Mononuclear cell (primary cell): ENCODE measurements at regions not wholly inside any gene's neighbourhood (a gene's known extent, or its start where the extent isn't known, plus 50 kb on each side); places are given as distances from the start of the nearest gene placed in this dataset.

Experiments
- H3K27me3 ChIP-seq: 2 replicates; pipeline ENCODE4 v1.6.0; 2011; ENCODE audit warnings: low read length, control low read depth; ENCODE audit not compliant: insufficient read depth
- H3K4me1 ChIP-seq: 2 replicates; pipeline ENCODE4 v1.5.1; 2011; ENCODE audit warnings: mild to moderate bottlenecking, low read length, control low read depth; ENCODE audit not compliant: insufficient read depth
- H3K4me3 ChIP-seq: 2 replicates; pipeline ENCODE4 v1.5.1; 2011; ENCODE audit warnings: mild to moderate bottlenecking, low read length, moderate library complexity
- H3K9me3 ChIP-seq: 2 replicates; pipeline ENCODE4 v1.5.1; 2011; ENCODE audit warnings: low read depth, mild to moderate bottlenecking, control low read depth, low read length

GRCh38 chr6:145283856-145284255 is 451.5 kb downstream of the EPM2A start:
- Histone ChIP-seq H3K9me3 (no peaks in the 10 kb centered on the region), H3K4me3 (no peak overlapping the region), H3K27me3 (no peaks in the 10 kb centered on the region), H3K4me1 (no peaks in the 10 kb centered on the region)

GRCh38 chr6:145286916-145287315 is 448.4 kb downstream of the EPM2A start:
- H3K4me1 ChIP-seq, result no peaks in the 10 kb centered on the region
- H3K4me3 ChIP-seq, result no peak overlapping the region
- no peaks in the 10 kb centered on the region for H3K9me3 ChIP-seq
- H3K27me3 ChIP-seq, result no peaks in the 10 kb centered on the region

GRCh38 chr6:145289573-145289972 is 445.7 kb downstream of the EPM2A start:
- H3K4me1 ChIP-seq, result no peaks in the 10 kb centered on the region
- H3K27me3 ChIP-seq, result no peaks in the 10 kb centered on the region
- H3K4me3 ChIP-seq, result no peak overlapping the region
- H3K9me3 ChIP-seq, result no peaks in the 10 kb centered on the region

DNA sequence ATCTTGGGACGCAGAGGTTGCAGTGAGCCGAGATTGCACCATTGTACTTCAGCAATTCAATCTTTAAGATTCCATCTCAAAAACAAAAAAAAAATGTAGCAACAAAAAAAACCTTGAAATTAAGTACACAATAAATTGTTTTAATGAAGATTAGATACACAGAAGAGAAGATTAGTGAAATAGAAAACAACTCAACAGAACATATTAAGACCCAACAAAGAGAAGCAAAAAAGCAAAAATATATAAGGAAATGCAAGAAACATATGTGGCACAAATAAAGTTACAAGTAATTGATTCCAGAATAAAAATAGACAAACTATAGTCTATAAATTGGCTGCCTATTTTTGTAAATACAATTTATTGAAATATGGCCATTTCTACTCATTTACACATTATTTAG is 445.2 kb downstream of the EPM2A start:
- Histone ChIP-seq H3K27me3 (no peaks in the 10 kb centered on the region), H3K4me3 (no peak overlapping the region), H3K4me1 (no peaks in the 10 kb centered on the region), H3K9me3 (no peaks in the 10 kb centered on the region)

- no peaks in the 10 kb centered on the region for H3K27me3 ChIP-seq
- no peaks in the 10 kb centered on the region for H3K4me1 ChIP-seq
- no peaks in the 10 kb centered on the region for H3K9me3 ChIP-seq
- H3K4me3 ChIP-seq, result no peak overlapping the region
Measured at GRCh38 chr6:145292066-145292465, 443.3 kb downstream of the EPM2A start.

GRCh38 chr6:145294942-145295341 is 440.4 kb downstream of the EPM2A start:
- no peaks in the 10 kb centered on the region for H3K9me3 ChIP-seq
- H3K4me3 ChIP-seq, result no peak overlapping the region
- H3K4me1 ChIP-seq, result no peaks in the 10 kb centered on the region
- no peaks in the 10 kb centered on the region for H3K27me3 ChIP-seq

- no peaks in the 10 kb centered on the region for H3K9me3 ChIP-seq
- no peaks in the 10 kb centered on the region for H3K4me1 ChIP-seq
- H3K27me3 ChIP-seq, result no peaks in the 10 kb centered on the region
- no peak overlapping the region for H3K4me3 ChIP-seq
Measured at GRCh38 chr6:145295746-145296145, 439.6 kb downstream of the EPM2A start.

- Histone ChIP-seq H3K4me1 (no peaks in the 10 kb centered on the region), H3K9me3 (no peaks in the 10 kb centered on the region), H3K27me3 (no peaks in the 10 kb centered on the region), H3K4me3 (no peak overlapping the region)
Measured at GRCh38 chr6:145305670-145306069, 429.6 kb downstream of the EPM2A start.

DNA sequence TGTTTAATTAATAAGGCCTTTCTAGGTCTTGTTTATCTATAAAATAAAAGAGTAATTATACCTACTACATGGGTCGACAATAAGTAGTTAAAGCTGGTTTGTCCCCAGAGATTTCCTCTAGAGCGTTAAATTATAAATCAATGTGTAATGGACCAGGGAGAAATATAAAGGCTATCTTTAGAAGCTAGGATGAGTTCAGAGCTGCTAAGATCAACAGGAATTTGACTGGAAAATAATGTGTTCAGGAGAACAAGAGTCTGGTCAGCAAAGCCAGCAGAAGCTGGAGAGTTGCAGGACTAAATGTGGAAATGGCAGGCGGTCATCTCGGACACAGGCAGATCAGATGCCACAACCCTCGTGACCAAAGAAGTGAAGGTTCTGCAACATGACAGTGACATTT is 428.8 kb downstream of the EPM2A start:
- H3K27me3 ChIP-seq, result no peaks in the 10 kb centered on the region
- no peak overlapping the region for H3K4me3 ChIP-seq
- no peaks in the 10 kb centered on the region for H3K9me3 ChIP-seq
- no peaks in the 10 kb centered on the region for H3K4me1 ChIP-seq

- no peak overlapping the region for H3K4me3 ChIP-seq
- no peaks in the 10 kb centered on the region for H3K9me3 ChIP-seq
- no peaks in the 10 kb centered on the region for H3K4me1 ChIP-seq
- H3K27me3 ChIP-seq, result no peaks in the 10 kb centered on the region
Measured at GRCh38 chr6:145309842-145310535, 425.3 kb downstream of the EPM2A start.

- H3K4me1 ChIP-seq, result no peaks in the 10 kb centered on the region
- H3K27me3 ChIP-seq, result no peaks in the 10 kb centered on the region
- no peaks in the 10 kb centered on the region for H3K9me3 ChIP-seq
- H3K4me3 ChIP-seq, result no peak overlapping the region
Measured at GRCh38 chr6:145312481-145312880, 422.8 kb downstream of the EPM2A start.

DNA sequence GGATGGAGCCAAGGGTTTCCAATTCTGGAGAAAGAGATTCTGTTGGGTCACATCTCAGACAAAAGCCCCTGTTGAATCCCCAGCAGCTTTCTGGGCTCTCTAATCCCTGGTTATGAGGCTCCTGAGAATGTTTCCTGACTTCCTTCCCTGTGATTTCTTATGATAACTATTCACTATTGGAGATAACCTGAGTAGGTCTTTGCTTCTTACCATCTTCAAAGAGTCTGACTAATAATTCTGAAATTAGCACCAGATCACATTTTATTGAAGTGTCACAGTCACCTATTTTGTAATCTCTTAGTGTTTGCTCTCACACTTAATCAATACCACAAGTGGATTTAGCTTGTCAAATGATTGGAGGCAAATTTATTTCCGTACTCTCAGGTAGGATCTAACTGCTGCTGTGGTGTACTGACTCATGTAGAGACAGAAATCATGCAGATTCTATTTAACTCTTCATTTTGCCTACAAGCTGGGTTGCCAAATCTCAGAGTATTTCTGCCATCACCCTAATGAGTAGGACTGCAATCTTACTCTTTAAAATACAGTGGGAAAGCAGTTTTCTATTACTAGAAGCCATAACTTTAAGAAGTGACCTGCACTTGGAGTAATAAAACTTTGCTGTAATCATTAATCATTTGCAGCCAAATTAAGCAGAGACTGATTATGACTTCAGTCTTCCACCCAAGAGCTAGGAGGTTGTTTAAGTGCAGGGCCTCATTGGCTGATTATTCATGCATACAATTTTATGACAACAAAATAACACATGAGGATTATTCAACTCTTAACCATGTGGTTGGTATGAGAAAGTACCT is 422.1 kb downstream of the EPM2A start:
- H3K27me3 ChIP-seq, result no peaks in the 10 kb centered on the region
- no peak overlapping the region for H3K4me3 ChIP-seq
- H3K4me1 ChIP-seq, result no peaks in the 10 kb centered on the region
- no peaks in the 10 kb centered on the region for H3K9me3 ChIP-seq

- H3K4me3 ChIP-seq, result no peak overlapping the region
Measured at GRCh38 chr6:145315982-145316600, 419.2 kb downstream of the EPM2A start.

DNA sequence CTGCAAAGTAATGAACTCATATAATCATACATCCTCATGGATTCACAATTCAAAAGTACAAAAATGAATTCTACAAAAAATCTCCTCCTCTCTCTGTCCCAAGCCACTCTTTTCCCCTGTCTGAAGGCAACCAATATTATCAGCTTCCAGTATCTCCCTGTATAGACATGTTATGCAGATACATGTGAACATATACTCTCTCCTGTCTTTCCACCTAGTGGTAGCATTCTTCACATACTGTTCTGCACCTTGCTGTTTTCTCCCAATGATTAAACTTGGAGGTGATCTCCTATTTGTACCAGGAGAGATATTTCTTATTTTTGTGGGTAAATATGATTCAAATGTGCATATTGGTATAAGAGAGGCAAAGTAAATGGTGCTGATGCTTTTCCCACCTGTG is 416.4 kb downstream of the EPM2A start:
- no peak overlapping the region for H3K4me3 ChIP-seq
- H3K27me3 ChIP-seq, result no peaks in the 10 kb centered on the region
- H3K9me3 ChIP-seq, result no peaks in the 10 kb centered on the region
- no peaks in the 10 kb centered on the region for H3K4me1 ChIP-seq

More at GRCh38 chr6:145315982-145316600, 419.2 kb downstream of the EPM2A start:
- Histone ChIP-seq H3K4me1 (no peaks in the 10 kb centered on the region), H3K9me3 (no peaks in the 10 kb centered on the region), H3K27me3 (no peaks in the 10 kb centered on the region)

DNA sequence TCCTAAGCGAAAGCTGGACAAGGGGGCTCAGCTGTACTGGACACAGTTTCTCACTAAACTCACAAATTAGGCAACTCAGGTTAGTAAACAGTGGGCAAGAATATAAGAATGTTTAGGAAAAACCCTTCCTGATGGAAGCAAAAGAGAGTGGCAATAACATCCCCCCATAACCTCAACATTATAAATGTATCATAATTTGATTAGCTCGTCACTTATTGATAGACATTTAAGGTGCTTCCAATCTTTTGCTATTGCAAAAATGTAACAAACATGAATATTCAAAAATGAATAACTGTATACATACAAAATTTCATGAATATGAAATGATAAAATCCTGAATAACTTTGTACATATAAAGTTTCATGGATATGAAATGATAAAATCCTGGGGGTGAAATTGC is 415.7 kb downstream of the EPM2A start:
- Histone ChIP-seq H3K27me3 (no peaks in the 10 kb centered on the region), H3K4me3 (no peak overlapping the region), H3K4me1 (no peaks in the 10 kb centered on the region), H3K9me3 (no peaks in the 10 kb centered on the region)
